Common myeloid progenitor, CD34-positive (primary cell): ENCODE measurements at regions not wholly inside any gene's neighbourhood (a gene's known extent, or its start where the extent isn't known, plus 50 kb on each side); places are given as distances from the start of the nearest gene placed in this dataset.

Source experiments
- CTCF ChIA-PET: fragments of 350-600 bp; sonication (Branson Sonifier 250); formaldehyde crosslinking; loops from one replicate; lab custom pipeline; 2021; ENCODE audit warnings: antibody characterized with exemption; lab: Charles Lee
- POLR2A ChIA-PET: fragments of 350-600 bp; sonication (Branson Sonifier 250); formaldehyde crosslinking; loops from one replicate; lab custom pipeline; 2021; ENCODE audit warnings: antibody characterized with exemption; lab: Charles Lee
- DNase-seq, 3 donors: peaks; one replicate each; pipeline versions ENCODE4 v3.0.0 to v3.0.0-alpha.2; 2013
- H3K27ac ChIP-seq, 2 experiments: 1 replicate in 1 of 2; 2 replicates in 1 of 2; pipeline ENCODE4 v1.7.0; 2013; ENCODE audit warnings: inconsistent platforms in 2 of 2, low read length in 2 of 2, mild to moderate bottlenecking in 2 of 2, low read depth in 1 of 2, moderate library complexity in 1 of 2; ENCODE audit not compliant: severe bottlenecking in 2 of 2, insufficient read depth in 1 of 2, poor library complexity in 1 of 2
- H3K27me3 ChIP-seq, 5 experiments: replicated peaks in 2 of 5; 1 replicate in 3 of 5; 2 replicates in 2 of 5; pipeline versions ENCODE4 v1.6.1 to v1.7.0; 2013; ENCODE audit warnings: low read length in 4 of 5, mild to moderate bottlenecking in 2 of 5, moderate library complexity in 2 of 5, inconsistent platforms in 1 of 5; ENCODE audit not compliant: insufficient read depth in 5 of 5, control insufficient read depth in 4 of 5
- H3K36me3 ChIP-seq, 4 experiments: 1 replicate in 2 of 4; 2 replicates in 2 of 4; pipeline versions ENCODE4 v1.6.1 to v1.7.0; 2013; ENCODE audit warnings: low read length in 3 of 4, control low read depth in 1 of 4, mild to moderate bottlenecking in 1 of 4; ENCODE audit not compliant: control insufficient read depth in 4 of 4, insufficient read depth in 4 of 4
- H3K4me1 ChIP-seq, 4 experiments: 1 replicate in 3 of 4; 2 replicates in 1 of 4; pipeline versions ENCODE4 v1.6.1 to v1.7.1; 2013; ENCODE audit warnings: low read length in 3 of 4, mild to moderate bottlenecking in 3 of 4, control low read depth in 1 of 4, inconsistent platforms in 1 of 4, moderate library complexity in 1 of 4; ENCODE audit not compliant: control insufficient read depth in 4 of 4, insufficient read depth in 4 of 4; ENCODE audit errors: control extremely low read depth in 1 of 4
- H3K4me3 ChIP-seq, 7 experiments: 1 replicate in 4 of 7; 2 replicates in 3 of 7; pipeline versions ENCODE4 v1.5.1 to v1.7.0; 2013; ENCODE audit warnings: mild to moderate bottlenecking in 7 of 7, low read length in 6 of 7, moderate library complexity in 6 of 7, inconsistent platforms in 2 of 7, low read depth in 2 of 7, control low read depth in 1 of 7; ENCODE audit not compliant: insufficient read depth in 4 of 7, control insufficient read depth in 1 of 7; ENCODE audit errors: extremely low read depth in 1 of 7
- H3K9me3 ChIP-seq, 5 experiments: 1 replicate in 4 of 5; 2 replicates in 1 of 5; pipeline versions ENCODE4 v1.6.1 to v1.7.1; 2013; ENCODE audit warnings: low read length in 4 of 5, mild to moderate bottlenecking in 2 of 5, inconsistent platforms in 1 of 5, low read depth in 1 of 5, moderate library complexity in 1 of 5; ENCODE audit not compliant: control insufficient read depth in 4 of 5, insufficient read depth in 2 of 5; ENCODE audit errors: control extremely low read depth in 1 of 5
- WGBS: methylation state at CpG from one replicate; pipeline ENCODE4 v1.1.5; 2013; ENCODE audit not compliant: insufficient coverage; 5-methylcytosine and 5-hydroxymethylcytosine counted together

DNA sequence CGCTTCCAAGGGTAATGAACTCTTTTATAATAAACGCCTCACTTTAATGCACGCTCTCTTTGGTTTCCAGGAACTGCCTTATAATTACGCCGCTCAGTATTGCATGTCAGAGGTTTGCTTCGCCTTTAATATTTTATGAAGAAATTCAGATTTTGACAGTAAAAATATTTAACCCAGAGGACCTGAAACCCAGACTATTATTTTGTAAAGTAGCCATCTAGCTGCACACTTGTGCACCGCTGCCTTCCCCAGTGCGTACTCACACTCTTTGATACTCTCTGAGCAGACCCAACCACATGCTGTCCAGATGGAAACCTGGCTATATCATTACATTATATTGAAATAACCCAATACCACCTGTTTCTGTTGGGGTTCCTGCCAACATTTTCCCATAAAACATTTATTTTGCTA is 270.1 kb downstream of the C1D start:
- H3K9me3 ChIP-seq, result no peaks in the 10 kb centered on the region
- H3K27me3 ChIP-seq, result peaks cover 0 to 9% (median 0%) of the 10 kb centered on the region in 5 experiments
- H3K4me1 ChIP-seq, result no peaks in the 10 kb centered on the region
- WGBS, result 98% methylated on average over 7 of the region's 8 CpGs
- ChIA-PET CTCF (no interaction called here), POLR2A (no interaction called here)
- DNase-seq, result no peak
- H3K4me3 ChIP-seq, result no peak overlapping the region
- H3K27ac ChIP-seq, result no peak overlapping the region
- no peaks in the 10 kb centered on the region for H3K36me3 ChIP-seq

DNA sequence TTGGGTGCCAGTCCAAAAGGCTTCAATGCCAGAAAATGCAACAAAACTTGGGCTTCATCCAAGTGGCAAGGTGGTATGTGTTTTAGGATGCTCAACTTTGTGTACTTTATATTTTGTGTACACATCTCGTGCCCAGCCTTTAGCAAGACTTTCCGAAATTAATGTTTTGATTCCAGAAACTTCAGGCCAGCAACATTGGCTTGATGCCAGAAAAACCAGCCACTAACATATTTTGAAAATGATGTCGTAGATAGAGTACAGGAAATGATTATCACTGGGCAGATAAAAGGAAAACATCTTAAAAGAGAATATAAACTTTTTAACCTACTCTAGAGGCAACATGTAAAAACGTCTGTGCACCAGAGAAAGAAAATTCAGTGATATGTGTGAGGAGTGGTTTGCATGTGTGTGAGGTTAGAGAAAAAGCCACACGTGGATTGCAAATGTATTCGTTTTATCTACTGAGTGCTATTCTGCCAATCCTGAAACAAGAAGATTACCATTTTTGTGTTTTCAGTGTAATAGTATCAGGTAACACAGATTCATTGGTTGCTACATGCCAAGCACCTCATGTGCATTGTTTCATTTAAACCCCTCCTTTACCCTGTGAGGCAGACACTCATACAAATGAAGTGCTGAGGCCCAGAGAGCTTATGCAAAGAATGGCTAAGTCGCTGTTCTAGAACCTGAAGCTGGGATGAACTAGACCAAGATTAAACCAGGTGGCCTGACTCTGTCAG is 264.8 kb downstream of the C1D start:
- Histone ChIP-seq H3K4me3 (no peak overlapping the region), H3K4me1 (no peaks in the 10 kb centered on the region), H3K27ac (no peak overlapping the region), H3K36me3 (no peaks in the 10 kb centered on the region), H3K27me3 (peaks cover 0 to 5% (median 0%) of the 10 kb centered on the region in 5 experiments), H3K9me3 (no peaks in the 10 kb centered on the region)
- 100% methylated on average over 3 of the region's 7 CpGs for WGBS
- ChIA-PET POLR2A (no interaction called here), CTCF (no interaction called here)
- no peak for DNase-seq

DNA sequence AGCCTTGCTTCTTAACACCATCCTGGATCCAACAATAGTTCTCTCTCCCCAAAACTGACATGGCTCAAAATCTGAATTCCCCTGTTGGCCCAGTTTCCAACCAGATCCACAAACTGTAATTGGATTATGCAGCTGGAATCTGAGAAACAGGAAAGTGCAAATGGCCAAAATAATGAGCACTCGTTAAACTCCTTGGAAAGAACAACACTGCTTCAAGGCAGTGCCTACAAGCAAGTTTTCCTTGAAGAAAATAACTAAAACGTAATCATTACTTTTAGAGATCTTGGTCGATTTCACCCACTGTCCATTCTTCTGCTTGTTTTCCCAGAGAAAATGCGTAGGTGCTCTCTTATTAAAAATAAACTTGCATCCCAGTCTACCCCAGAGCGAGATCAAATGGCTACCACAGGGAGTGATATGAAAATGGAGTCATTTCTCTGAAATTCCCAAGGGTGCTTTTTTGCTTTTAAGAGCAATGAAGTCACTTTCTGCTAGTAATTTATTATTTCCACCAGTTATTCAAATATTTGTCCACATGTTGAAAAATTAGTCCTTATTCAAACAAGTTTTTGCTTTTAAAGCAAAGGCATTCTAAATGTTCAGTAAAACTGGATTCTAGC is 264.2 kb downstream of the C1D start:
- WGBS, result 100% methylated on average over 5 of the region's 5 CpGs
- POLR2A ChIA-PET, result no interaction called here
- DNase-seq, result no peak

DNA sequence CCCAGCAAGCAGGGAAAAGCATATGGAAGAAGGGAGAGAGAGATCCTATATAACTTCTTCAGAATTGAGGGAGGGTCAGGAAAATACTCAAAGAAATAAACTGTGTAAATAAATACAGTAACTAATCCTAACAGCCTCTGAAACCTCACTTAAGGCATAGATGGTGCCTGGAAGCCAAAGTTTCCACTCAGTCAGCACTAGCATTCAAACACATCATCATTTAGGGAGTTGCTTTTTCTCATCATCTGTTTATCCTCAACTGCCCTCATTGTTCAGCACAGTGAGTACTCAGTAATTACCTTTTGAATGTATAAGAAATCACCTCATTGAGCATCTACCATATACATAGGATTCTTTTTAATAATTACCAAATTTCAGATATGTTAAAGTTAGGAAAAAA is 262.9 kb downstream of the C1D start:
- H3K36me3 ChIP-seq, result no peaks in the 10 kb centered on the region
- DNase-seq, result no peak
- POLR2A ChIA-PET, result no interaction called here
- CTCF ChIA-PET, result no interaction called here
- peaks cover 0 to 5% (median 0%) of the 10 kb centered on the region in 5 experiments for H3K27me3 ChIP-seq
- no peaks in the 10 kb centered on the region for H3K4me1 ChIP-seq
- H3K4me3 ChIP-seq, result no peak overlapping the region
- no peaks in the 10 kb centered on the region for H3K9me3 ChIP-seq
- no peak overlapping the region for H3K27ac ChIP-seq

More for the DNA sequence above, 264.2 kb downstream of the C1D start:
- Histone ChIP-seq H3K4me3 (no peak overlapping the region), H3K36me3 (no peaks in the 10 kb centered on the region), H3K27me3 (peaks cover 0 to 5% (median 0%) of the 10 kb centered on the region in 5 experiments), H3K9me3 (no peaks in the 10 kb centered on the region), H3K27ac (no peak overlapping the region), H3K4me1 (no peaks in the 10 kb centered on the region)
- CTCF ChIA-PET, result no interaction called here

DNA sequence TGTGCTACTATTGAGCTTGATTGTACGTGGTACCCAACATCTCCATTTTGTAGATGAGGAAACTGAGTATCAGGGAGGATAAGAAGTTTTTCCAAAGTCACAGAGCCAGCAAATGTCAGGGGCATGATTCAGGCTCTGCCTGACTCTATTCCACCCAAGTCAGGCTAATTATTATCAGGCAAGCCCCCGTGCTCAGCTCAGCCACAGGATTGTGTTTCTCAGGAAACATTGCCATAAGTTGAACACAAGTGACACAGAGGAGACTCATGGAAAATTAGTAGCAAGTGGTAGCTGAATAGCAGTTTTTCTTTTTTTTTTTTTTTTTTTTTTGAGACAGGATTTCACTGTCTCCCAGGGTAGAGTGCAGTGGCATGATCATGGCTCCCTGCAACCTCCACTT is 260.5 kb downstream of the C1D start:
- no peak for DNase-seq
- no CpG with 5 or more reads among the region's 2 CpGs for WGBS
- ChIA-PET CTCF (no interaction called here), POLR2A (no interaction called here)
- H3K27ac ChIP-seq, result no peak overlapping the region
- H3K4me3 ChIP-seq, result no peak overlapping the region
- no peaks in the 10 kb centered on the region for H3K4me1 ChIP-seq
- H3K9me3 ChIP-seq, result no peaks in the 10 kb centered on the region
- no peaks in the 10 kb centered on the region for H3K36me3 ChIP-seq
- no peaks in the 10 kb centered on the region for H3K27me3 ChIP-seq

DNA sequence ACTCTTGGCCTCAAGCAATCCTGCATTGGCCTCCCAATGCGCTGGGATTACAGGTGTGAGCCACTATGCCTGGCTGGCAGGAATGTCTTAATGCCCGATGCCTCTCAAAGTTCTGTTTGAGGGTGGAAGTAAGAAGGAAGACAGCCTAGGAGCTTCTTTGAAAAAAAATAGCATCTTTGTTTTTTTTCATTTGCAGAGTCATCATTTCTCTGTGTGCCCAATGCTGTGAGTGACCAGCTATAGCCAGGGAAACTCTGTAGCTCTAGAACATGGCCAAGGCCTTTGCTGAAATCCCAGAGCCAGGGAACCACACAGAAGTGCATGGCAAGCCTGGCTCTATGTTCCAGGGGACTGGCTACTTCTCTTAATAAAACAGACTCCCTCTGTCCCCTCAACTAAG is 260.0 kb downstream of the C1D start:
- ChIA-PET CTCF (no interaction called here), POLR2A (no interaction called here)
- Histone ChIP-seq H3K4me1 (no peaks in the 10 kb centered on the region), H3K27ac (no peak overlapping the region), H3K9me3 (peaks cover 0 to 3% (median 0%) of the 10 kb centered on the region in 5 experiments), H3K27me3 (no peaks in the 10 kb centered on the region), H3K36me3 (no peaks in the 10 kb centered on the region), H3K4me3 (no peak overlapping the region)
- no peak for DNase-seq
- 69% methylated on average over 2 of the region's 2 CpGs for WGBS

DNA sequence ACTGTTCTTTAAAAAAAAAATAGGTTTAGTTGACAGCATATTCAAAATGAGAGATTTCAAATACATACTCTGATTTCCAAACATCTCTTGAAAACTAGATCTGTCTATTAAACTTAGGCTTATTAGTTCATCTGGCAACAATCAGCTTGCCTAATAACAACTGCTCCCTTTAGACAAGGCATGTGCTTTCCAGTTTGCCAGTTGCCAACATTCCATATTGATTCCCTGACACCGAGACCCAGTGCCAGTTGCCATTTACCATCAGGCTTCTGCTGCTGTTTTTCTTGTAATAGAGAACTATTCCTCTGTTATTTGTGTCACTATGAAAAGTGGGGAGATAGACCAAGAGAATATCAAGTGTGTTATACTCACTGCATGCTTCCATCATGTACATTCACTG is 256.0 kb downstream of the C1D start:
- DNase-seq, result no peak
- H3K27ac ChIP-seq, result no peak overlapping the region
- H3K4me1 ChIP-seq, result no peaks in the 10 kb centered on the region
- no peak overlapping the region for H3K4me3 ChIP-seq
- peaks cover 0 to 8% (median 3%) of the 10 kb centered on the region in 5 experiments for H3K9me3 ChIP-seq
- no peaks in the 10 kb centered on the region for H3K27me3 ChIP-seq
- H3K36me3 ChIP-seq, result no peaks in the 10 kb centered on the region
- ChIA-PET CTCF (no interaction called here), POLR2A (no interaction called here)
- WGBS, result 100% methylated on average over 1 of the region's 1 CpG
